Neural crest cell (in vitro differentiated cells): ENCODE measurements at regions not wholly inside any gene's neighbourhood (a gene's known extent, or its start where the extent isn't known, plus 50 kb on each side); places are given as distances from the start of the nearest gene placed in this dataset.

ENCODE experiments used
- DNase-seq: peaks from one replicate; pipeline ENCODE4 v3.0.0; 2021; ENCODE audit warnings: low read depth, mixed read lengths, low spot score
- H3K27ac Mint-ChIP-seq: one replicate; pipeline ENCODE4 v1.8.0; 2021; ENCODE audit warnings: mild to moderate bottlenecking, mixed read lengths; ENCODE audit not compliant: unreplicated experiment
- H3K27me3 Mint-ChIP-seq: 2 replicates; pipeline ENCODE4 v1.8.0; 2021; ENCODE audit warnings: low read depth, mild to moderate bottlenecking, mixed read lengths
- H3K36me3 Mint-ChIP-seq: 2 replicates; pipeline ENCODE4 v1.8.0; 2021; ENCODE audit warnings: low read depth, mild to moderate bottlenecking, mixed read lengths
- H3K4me1 Mint-ChIP-seq: 2 replicates; pipeline ENCODE4 v1.8.0; 2021; ENCODE audit warnings: mixed read lengths
- H3K4me3 Mint-ChIP-seq: one replicate; pipeline ENCODE4 v1.8.0; 2021; ENCODE audit warnings: mild to moderate bottlenecking, mixed read lengths
- H3K9me3 Mint-ChIP-seq: 2 replicates; pipeline ENCODE4 v1.8.0; 2021; ENCODE audit warnings: mixed read lengths
- TF ChIP-seq, protein P1 (sequence below): fragments of 200-600 bp; sonication (generic); conservative IDR thresholded peaks from 2 replicates; pipeline ENCODE4 v1.5.0; 2021; ENCODE audit warnings: antibody characterized with exemption, mild to moderate bottlenecking

GRCh38 chr7:19448091-19448490 is 260.7 kb downstream of the POLR1F start:
- Mint-ChIP-seq H3K36me3 (no peaks in the 10 kb centered on the region), H3K4me3 (no peak overlapping the region), H3K27me3 (peaks cover 6% of the 10 kb centered on the region), H3K9me3 (peaks cover 5% of the 10 kb centered on the region), H3K27ac (no peak overlapping the region), H3K4me1 (no peaks in the 10 kb centered on the region)
- TF ChIP-seq, protein P1, sequence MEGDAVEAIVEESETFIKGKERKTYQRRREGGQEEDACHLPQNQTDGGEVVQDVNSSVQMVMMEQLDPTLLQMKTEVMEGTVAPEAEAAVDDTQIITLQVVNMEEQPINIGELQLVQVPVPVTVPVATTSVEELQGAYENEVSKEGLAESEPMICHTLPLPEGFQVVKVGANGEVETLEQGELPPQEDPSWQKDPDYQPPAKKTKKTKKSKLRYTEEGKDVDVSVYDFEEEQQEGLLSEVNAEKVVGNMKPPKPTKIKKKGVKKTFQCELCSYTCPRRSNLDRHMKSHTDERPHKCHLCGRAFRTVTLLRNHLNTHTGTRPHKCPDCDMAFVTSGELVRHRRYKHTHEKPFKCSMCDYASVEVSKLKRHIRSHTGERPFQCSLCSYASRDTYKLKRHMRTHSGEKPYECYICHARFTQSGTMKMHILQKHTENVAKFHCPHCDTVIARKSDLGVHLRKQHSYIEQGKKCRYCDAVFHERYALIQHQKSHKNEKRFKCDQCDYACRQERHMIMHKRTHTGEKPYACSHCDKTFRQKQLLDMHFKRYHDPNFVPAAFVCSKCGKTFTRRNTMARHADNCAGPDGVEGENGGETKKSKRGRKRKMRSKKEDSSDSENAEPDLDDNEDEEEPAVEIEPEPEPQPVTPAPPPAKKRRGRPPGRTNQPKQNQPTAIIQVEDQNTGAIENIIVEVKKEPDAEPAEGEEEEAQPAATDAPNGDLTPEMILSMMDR = no peak
- DNase-seq = no peak

DNA sequence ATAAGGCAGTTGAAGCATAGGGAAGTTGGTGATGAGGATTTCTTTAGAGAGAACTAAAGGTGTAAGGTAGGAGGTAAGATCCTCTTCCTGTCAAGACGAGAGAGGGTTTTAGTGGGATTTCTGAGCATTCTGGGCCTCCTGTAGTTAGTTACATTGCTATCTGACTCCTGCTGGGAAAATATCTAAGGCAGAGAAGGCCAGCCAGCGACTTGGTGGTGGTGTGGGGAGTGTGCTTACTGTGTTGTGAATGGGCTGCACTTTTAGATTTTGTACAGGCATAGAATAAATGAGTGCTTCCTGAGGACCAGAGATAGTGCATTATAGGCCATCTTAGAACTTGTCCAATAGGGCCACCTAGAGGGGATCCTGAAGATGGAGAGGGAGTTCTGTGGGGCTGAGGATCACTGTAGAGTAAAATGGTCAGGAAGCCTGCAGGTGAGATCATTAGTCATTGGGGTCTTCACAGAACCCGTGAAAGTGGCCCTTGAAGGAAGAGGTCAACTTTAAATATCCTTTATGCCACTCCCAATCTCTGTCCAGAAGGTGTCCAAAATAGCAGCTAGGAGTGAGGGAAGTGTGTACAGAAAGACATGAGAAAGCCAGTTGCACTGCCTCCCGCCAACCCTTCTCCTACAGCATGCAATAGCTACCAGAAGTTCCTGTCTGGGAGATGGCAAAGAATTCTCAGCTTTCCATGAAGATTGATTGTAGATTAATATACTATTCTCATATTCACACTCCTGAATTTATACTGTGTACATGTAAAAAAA is 266.6 kb downstream of the POLR1F start:
- Mint-ChIP-seq H3K27ac (no peak overlapping the region), H3K27me3 (peaks cover 10% of the 10 kb centered on the region), H3K4me3 (no peak overlapping the region), H3K4me1 (no peaks in the 10 kb centered on the region), H3K9me3 (no peaks in the 10 kb centered on the region), H3K36me3 (no peaks in the 10 kb centered on the region)
- no peak for DNase-seq
- TF ChIP-seq, protein P1 = peak; percentile 56

- TF ChIP-seq, protein P1 = no peak
- Mint-ChIP-seq H3K4me3 (no peak overlapping the region), H3K9me3 (no peaks in the 10 kb centered on the region), H3K27ac (no peak overlapping the region), H3K4me1 (no peaks in the 10 kb centered on the region), H3K27me3 (peaks cover 8% of the 10 kb centered on the region), H3K36me3 (no peaks in the 10 kb centered on the region)
- DNase-seq = no peak
These were observed 269.3 kb downstream of the POLR1F start for GRCh38 chr7:19439517-19439916.

GRCh38 chr7:19437446-19437845 is 271.4 kb downstream of the POLR1F start:
- Mint-ChIP-seq H3K4me3 (no peak overlapping the region), H3K4me1 (no peaks in the 10 kb centered on the region), H3K36me3 (no peaks in the 10 kb centered on the region), H3K9me3 (no peaks in the 10 kb centered on the region), H3K27me3 (peaks cover 5% of the 10 kb centered on the region), H3K27ac (no peak overlapping the region)
- TF ChIP-seq, protein P1 = no peak
- no peak for DNase-seq

DNA sequence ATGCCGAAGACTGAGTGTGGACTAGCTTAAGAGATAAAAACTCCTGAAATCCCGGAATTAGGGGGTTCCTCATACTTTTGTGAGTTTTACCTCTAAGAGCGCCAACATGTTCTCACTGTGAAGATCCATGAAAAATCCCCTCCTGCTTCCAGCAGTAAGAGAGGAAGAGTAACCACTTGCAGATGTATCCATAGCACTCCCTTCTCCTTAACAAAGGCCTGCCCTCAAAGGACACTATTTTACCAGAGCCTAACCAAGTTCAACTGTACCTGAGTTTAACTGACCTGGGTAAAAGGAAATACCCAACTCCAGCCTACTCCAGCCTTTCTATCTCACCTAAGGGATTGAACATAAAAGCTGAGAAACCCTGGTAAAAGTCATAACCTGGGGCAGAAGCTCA is 280.9 kb downstream of the POLR1F start:
- Mint-ChIP-seq H3K4me1 (no peaks in the 10 kb centered on the region), H3K27me3 (peaks cover 2% of the 10 kb centered on the region), H3K36me3 (no peaks in the 10 kb centered on the region), H3K27ac (no peak overlapping the region), H3K9me3 (no peaks in the 10 kb centered on the region), H3K4me3 (no peak overlapping the region)
- DNase-seq = no peak
- TF ChIP-seq, protein P1 = no peak
